ENCODE measurements at regions not wholly inside any gene's neighbourhood (a gene's known extent, or its start where the extent isn't known, plus 50 kb on each side); places are given as distances from the start of the nearest gene placed in this dataset.

DNA sequence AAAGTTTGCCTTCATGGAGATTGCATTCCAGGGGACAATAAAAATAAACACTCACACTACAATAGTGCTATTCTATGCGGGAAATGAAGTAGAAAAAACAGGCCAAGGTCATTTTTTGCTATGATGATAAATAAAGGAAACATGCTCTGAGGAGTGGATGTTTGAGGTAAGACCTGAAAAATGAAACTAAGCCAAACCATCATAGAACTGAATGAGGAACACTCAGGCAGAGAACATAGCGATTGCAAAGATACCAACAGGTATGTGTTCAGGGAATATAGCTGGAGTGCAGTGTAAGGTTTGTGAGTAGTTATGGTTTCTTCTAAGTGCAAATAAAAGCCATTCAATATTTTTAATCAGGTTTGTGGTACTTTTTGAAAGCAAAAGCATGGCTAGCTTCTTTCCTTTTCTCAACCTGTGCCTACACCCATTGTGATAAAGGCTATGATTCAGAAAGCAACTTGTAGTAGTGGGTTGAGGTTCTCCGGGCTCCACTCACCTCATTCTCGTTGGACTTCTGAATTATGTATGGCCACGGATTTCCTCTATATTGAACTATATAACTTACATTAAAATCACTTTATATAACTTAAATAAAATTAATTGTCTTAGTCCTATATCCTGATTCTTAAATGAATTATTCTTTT lies 278.2 kb upstream of the CHORDC1 start:
- Histone ChIP-seq H3K4me1 (no peaks in the 10 kb centered on the region), H3K4me3 (no peak overlapping the region), H3K27me3 (no peaks in the 10 kb centered on the region), H3K36me3 (no peaks in the 10 kb centered on the region), H3K9ac (ENCODE audit: low read depth in 2 of 2, low read length in 2 of 2) (no peak overlapping the region), H3K27ac (no peak overlapping the region), H3K9me3 (no peaks in the 10 kb centered on the region)
- DNase-seq, result no peak
- intact Hi-C loops (cut with DNase I), result no loop called here
- no peak for TF ChIP-seq CTCF (IDR thresholded peaks at IDR 0.05)

DNA sequence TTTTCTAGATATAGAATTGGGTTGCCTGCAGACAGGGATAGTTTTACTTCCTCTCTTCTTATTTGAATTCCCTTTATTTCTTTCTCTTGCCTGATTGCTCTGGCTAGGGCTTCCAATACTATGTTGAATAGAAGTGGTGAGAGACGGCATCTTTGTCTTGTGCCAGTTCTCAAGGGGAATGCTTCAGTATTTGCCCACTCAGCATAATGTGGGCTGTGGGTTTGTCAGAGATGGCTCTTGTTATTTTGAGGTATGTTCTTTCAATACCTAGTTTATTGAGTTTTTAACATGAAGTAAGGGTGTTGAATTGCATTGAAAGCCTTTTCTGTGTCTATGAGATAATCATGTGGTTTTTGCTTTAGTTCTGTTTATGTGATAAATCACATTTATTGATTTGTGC lies 273.9 kb upstream of the CHORDC1 start:
- Histone ChIP-seq H3K9ac (ENCODE audit: low read depth in 2 of 2, low read length in 2 of 2) (no peak overlapping the region), H3K9me3 (no peaks in the 10 kb centered on the region), H3K27ac (no peak overlapping the region), H3K36me3 (no peaks in the 10 kb centered on the region), H3K4me1 (no peaks in the 10 kb centered on the region), H3K4me3 (no peak overlapping the region), H3K27me3 (no peaks in the 10 kb centered on the region)
- no peak for TF ChIP-seq CTCF (IDR thresholded peaks at IDR 0.05)
- DNase-seq, result no peak
- intact Hi-C loops (cut with DNase I), result no loop called here

DNA sequence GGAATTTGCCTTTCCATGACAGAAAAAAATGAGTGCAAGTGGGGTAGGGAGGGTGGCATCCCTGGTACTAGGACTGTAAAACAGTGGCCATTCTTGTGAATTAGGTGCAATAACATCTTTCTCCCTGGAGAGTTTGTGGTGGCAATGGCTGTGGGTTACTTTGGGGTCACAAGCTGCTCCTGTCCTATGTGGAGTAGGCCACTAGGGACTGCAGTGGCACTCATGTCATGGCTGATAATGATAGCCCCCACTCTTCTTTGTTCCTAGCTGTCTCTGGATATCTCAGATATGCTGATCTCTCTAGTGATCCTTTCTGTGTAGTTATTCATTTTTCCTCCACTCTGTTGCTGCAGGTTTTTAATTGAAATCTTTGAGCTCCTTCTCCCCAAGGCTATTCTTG lies 270.5 kb upstream of the CHORDC1 start:
- intact Hi-C loops (cut with DNase I), result no loop called here
- DNase-seq, result no peak

DNA sequence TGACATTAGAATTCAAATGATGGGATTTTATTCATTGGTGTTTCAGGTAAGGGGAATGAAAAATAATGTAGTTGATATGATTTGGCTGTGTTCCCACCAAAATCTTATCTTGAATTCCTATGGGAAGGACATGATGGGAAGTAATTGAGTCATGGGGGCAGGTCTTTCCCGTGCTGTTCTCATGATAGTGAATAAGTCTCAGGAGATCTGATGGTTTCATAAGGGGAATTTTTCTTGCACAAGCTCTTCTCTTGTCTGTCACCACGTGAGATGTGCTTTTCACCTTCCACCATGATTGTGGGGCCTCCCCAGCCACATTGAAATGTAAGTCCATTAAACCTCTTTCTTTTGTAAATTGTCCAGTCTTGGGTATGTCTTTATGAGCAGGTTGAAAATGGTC lies 268.6 kb upstream of the CHORDC1 start:
- H3K36me3 ChIP-seq, result no peaks in the 10 kb centered on the region
- H3K4me1 ChIP-seq, result no peaks in the 10 kb centered on the region
- no peaks in the 10 kb centered on the region for H3K9me3 ChIP-seq
- no peaks in the 10 kb centered on the region for H3K27me3 ChIP-seq
- no peak for TF ChIP-seq CTCF (IDR thresholded peaks at IDR 0.05)
- DNase-seq, result no peak
- intact Hi-C loops (cut with DNase I), result no loop called here
- no peak overlapping the region for H3K9ac ChIP-seq (ENCODE audit: low read depth in 2 of 2, low read length in 2 of 2)
- H3K27ac ChIP-seq, result no peak overlapping the region
- no peak overlapping the region for H3K4me3 ChIP-seq

More for the DNA sequence above, 270.5 kb upstream of the CHORDC1 start:
- Histone ChIP-seq H3K27me3 (no peaks in the 10 kb centered on the region), H3K9me3 (no peaks in the 10 kb centered on the region), H3K36me3 (no peaks in the 10 kb centered on the region), H3K9ac (ENCODE audit: low read depth in 2 of 2, low read length in 2 of 2) (no peak overlapping the region), H3K27ac (no peak overlapping the region), H3K4me3 (no peak overlapping the region), H3K4me1 (no peaks in the 10 kb centered on the region)
- TF ChIP-seq CTCF (IDR thresholded peaks at IDR 0.05), result no peak

DNA sequence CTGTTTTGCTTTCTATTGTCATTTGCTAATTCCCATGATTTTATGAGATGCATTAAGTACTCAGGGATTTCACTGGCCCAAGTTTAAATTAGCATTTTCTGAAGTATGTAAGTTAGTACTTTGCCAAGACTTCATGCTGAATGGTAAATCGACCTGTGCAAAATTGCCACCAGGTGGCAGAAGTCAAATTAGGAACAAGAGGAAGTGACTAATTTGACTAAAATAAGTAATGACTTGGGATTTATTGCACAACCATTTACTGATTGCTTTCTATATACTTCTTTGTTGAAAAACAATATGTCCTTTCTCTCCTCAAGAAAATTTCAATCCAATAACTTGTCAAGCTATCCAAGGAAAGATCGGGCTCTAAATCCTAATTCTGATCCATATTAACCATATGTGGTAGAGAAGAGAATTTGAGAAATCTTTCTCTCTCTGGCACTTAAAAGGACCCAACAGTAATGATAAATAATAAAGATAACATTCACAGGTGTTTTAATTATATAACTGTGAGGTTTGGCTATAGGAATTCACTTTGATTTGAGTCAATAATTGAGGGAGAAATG lies 253.7 kb upstream of the CHORDC1 start:
- Histone ChIP-seq H3K27ac (no peak overlapping the region), H3K27me3 (no peaks in the 10 kb centered on the region), H3K4me3 (no peak overlapping the region), H3K4me1 (no peaks in the 10 kb centered on the region), H3K9ac (ENCODE audit: low read depth in 2 of 2, low read length in 2 of 2) (no peak overlapping the region), H3K36me3 (no peaks in the 10 kb centered on the region), H3K9me3 (no peaks in the 10 kb centered on the region)
- no peak for DNase-seq
- no peak for TF ChIP-seq CTCF (IDR thresholded peaks at IDR 0.05)
- intact Hi-C loops (cut with DNase I), result no loop called here
